ENCODE measurements at regions not wholly inside any gene's neighbourhood (a gene's known extent, or its start where the extent isn't known, plus 50 kb on each side); places are given as distances from the start of the nearest gene placed in this dataset.

- no peak for TF ChIP-seq CTCF (IDR thresholded peaks at IDR 0.05)
- no peak for TF ChIP-seq POLR2A (IDR thresholded peaks at IDR 0.05)
These were observed 64.4 kb upstream of the SUB1 start for GRCh38 chr5:32520972-32521371.

Measured in esophagus squamous epithelium (tissue), 4 donors.